Kidney epithelial cell (primary cell): ENCODE measurements at regions not wholly inside any gene's neighbourhood (a gene's known extent, or its start where the extent isn't known, plus 50 kb on each side); places are given as distances from the start of the nearest gene placed in this dataset.

Source experiments
- DNase-seq: peaks from one replicate; pipeline ENCODE4 v3.0.0-alpha.2; 2010; ENCODE audit warnings: low read depth
- H3K27me3 ChIP-seq: 2 replicates; pipeline ENCODE4 v1.6.0; 2011; ENCODE audit warnings: low read length; ENCODE audit not compliant: control insufficient read depth, insufficient read depth
- H3K36me3 ChIP-seq: 2 replicates; pipeline ENCODE4 v1.5.1; 2011; ENCODE audit warnings: low read length; ENCODE audit not compliant: control insufficient read depth, insufficient read depth
- H3K4me3 ChIP-seq: 2 replicates; pipeline ENCODE4 v1.5.1; 2011; ENCODE audit warnings: low read depth, mild to moderate bottlenecking, control low read depth, low read length
- TF ChIP-seq, protein P1 (sequence below): IDR thresholded peaks from 2 replicates; pipeline ENCODE4 v1.5.1; 2011; ENCODE audit warnings: mild to moderate bottlenecking, moderate library complexity, low read length, control low read depth, inconsistent platforms; ENCODE audit not compliant: insufficient read depth, poor library complexity, severe bottlenecking

GRCh38 chr20:57821935-57822334 lies 112.1 kb upstream of the PMEPA1 start:
- H3K4me3 ChIP-seq = no peak overlapping the region
- TF ChIP-seq, protein P1, sequence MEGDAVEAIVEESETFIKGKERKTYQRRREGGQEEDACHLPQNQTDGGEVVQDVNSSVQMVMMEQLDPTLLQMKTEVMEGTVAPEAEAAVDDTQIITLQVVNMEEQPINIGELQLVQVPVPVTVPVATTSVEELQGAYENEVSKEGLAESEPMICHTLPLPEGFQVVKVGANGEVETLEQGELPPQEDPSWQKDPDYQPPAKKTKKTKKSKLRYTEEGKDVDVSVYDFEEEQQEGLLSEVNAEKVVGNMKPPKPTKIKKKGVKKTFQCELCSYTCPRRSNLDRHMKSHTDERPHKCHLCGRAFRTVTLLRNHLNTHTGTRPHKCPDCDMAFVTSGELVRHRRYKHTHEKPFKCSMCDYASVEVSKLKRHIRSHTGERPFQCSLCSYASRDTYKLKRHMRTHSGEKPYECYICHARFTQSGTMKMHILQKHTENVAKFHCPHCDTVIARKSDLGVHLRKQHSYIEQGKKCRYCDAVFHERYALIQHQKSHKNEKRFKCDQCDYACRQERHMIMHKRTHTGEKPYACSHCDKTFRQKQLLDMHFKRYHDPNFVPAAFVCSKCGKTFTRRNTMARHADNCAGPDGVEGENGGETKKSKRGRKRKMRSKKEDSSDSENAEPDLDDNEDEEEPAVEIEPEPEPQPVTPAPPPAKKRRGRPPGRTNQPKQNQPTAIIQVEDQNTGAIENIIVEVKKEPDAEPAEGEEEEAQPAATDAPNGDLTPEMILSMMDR = no peak
- no peaks in the 10 kb centered on the region for H3K36me3 ChIP-seq
- H3K27me3 ChIP-seq = peaks cover 2% of the 10 kb centered on the region
- no peak for DNase-seq

GRCh38 chr20:57819691-57820380 lies 110.0 kb upstream of the PMEPA1 start:
- Histone ChIP-seq H3K36me3 (no peaks in the 10 kb centered on the region), H3K4me3 (no peak overlapping the region), H3K27me3 (peaks cover 2% of the 10 kb centered on the region)
- TF ChIP-seq, protein P1 = no peak
- no peak for DNase-seq

DNA sequence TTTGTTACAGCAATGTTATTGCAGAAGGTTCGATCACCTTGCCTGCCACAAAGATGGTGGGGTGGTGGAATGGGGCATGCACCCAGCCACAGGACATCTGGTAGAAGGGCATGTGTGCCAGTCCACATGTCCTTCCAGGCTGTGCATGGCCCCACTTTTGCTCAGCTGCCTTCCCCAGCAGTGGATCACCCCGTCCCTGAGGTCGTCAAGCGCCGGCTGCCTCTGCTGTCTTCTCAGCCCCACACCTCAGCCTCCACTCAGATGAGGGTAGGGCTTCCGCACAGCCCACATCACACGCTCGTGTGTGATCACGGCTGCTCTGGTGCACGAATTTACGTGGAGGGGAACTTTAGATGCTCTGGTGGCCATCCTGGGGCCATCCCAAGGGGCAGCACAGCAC lies 109.5 kb upstream of the PMEPA1 start:
- DNase-seq = no peak
- H3K36me3 ChIP-seq = no peaks in the 10 kb centered on the region
- H3K4me3 ChIP-seq = no peak overlapping the region
- TF ChIP-seq, protein P1 = no peak
- peaks cover 2% of the 10 kb centered on the region for H3K27me3 ChIP-seq

GRCh38 chr20:57818418-57819181 lies 108.8 kb upstream of the PMEPA1 start:
- TF ChIP-seq, protein P1 = no peak
- Histone ChIP-seq H3K36me3 (no peaks in the 10 kb centered on the region), H3K4me3 (no peak overlapping the region), H3K27me3 (peaks cover 2% of the 10 kb centered on the region)
- DNase-seq = no peak

- H3K4me3 ChIP-seq = no peak overlapping the region
- DNase-seq = no peak
- TF ChIP-seq, protein P1 = no peak
- no peaks in the 10 kb centered on the region for H3K36me3 ChIP-seq
- peaks cover 2% of the 10 kb centered on the region for H3K27me3 ChIP-seq
These were observed 105.6 kb upstream of the PMEPA1 start for GRCh38 chr20:57815405-57815804.

DNA sequence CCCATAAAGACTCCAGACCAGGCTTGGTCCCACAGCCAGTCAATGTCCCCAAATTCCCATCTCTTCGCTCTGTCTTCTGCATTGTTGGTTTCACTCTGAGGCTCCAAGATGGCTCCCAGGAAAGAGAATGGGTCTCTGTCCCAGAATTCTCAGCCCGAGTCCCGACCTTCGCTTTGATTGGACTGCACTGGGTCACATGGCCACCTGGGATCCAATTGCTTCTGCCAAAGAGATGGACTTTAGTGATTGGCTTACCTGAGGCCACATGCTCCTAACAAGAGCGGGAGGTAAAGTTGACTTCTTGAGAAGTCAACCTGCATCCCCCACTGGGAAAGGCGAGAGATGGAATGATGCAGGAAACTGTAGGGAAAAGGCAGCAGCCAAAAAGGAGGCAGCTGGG lies 104.7 kb upstream of the PMEPA1 start:
- Histone ChIP-seq H3K4me3 (no peak overlapping the region), H3K36me3 (no peaks in the 10 kb centered on the region), H3K27me3 (peaks cover 2% of the 10 kb centered on the region)
- DNase-seq = no peak
- TF ChIP-seq, protein P1 = no peak
